SK-N-MC (cell line): ENCODE measurements at regions not wholly inside any gene's neighbourhood (a gene's known extent, or its start where the extent isn't known, plus 50 kb on each side); places are given as distances from the start of the nearest gene placed in this dataset.

Source experiments
- EZH2 ChIP-seq: fragments of 200-600 bp; sonication (generic); IDR thresholded peaks from one replicate; pipeline ENCODE4 v1.6.1; 2017; ENCODE audit warnings: antibody characterized with exemption
- FOXP2 ChIP-seq: optimal IDR thresholded peaks from 2 replicates; pipeline ENCODE3; 2011; ENCODE audit warnings: mild to moderate bottlenecking, moderate library complexity; ENCODE audit not compliant: insufficient read depth; ENCODE audit errors: extremely low read length, control extremely low read depth
- POLR2AphosphoS5 ChIP-seq: IDR thresholded peaks from 2 replicates; pipeline ENCODE4 v1.6.1; 2012; ENCODE audit warnings: mild to moderate bottlenecking, low read depth, low read length, borderline replicate concordance

DNA sequence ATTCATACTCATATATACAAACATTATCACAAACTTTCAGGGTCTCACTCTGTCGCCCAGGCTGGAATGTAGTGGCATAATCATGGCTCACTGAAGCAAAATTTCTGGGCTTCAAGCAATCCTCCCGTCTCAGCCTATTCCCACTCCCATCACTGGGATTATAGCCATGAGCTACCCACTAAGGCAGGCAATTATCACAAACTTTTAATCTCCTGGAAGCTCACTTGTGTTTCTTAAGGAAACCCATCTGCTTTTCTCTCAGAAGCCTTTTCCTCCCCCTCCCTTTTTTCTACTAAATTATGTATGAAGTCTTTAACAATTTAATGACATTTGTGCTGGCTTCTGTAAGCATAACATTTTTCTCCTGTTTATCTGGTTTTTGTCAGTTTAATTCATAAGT is 170.5 kb downstream of the AREG start:
- TF ChIP-seq EZH2 (no peak), POLR2AphosphoS5 (no peak), FOXP2 (no peak)
